HUES64 (cell line): ENCODE measurements at regions not wholly inside any gene's neighbourhood (a gene's known extent, or its start where the extent isn't known, plus 50 kb on each side); places are given as distances from the start of the nearest gene placed in this dataset.
"Not testable (repeated sequence)": the region's sequence is repeated elsewhere in the genome, so short reads cannot be mapped to it uniquely, and the experiment has no call there.

ENCODE experiments used
- H3K27ac ChIP-seq: 2 replicates; pipeline ENCODE4 v1.7.0; 2013; ENCODE audit warnings: low read depth, low read length, inconsistent platforms
- H3K27me3 ChIP-seq: 2 replicates; pipeline ENCODE4 v1.6.1; 2013; ENCODE audit warnings: mild to moderate bottlenecking, low read length; ENCODE audit not compliant: insufficient read depth
- H3K36me3 ChIP-seq: 2 replicates; pipeline ENCODE4 v1.6.1; 2013; ENCODE audit warnings: mild to moderate bottlenecking, low read length; ENCODE audit not compliant: insufficient read depth
- H3K4me1 ChIP-seq: 2 replicates; pipeline ENCODE4 v1.6.1; 2013; ENCODE audit warnings: mild to moderate bottlenecking, low read length, moderate library complexity; ENCODE audit not compliant: insufficient read depth
- H3K4me3 ChIP-seq: 2 replicates; pipeline ENCODE4 v1.5.1; 2013; ENCODE audit warnings: mild to moderate bottlenecking, low read length, moderate library complexity
- H3K9ac ChIP-seq: 2 replicates; pipeline ENCODE4 v1.6.1; 2013; ENCODE audit warnings: mild to moderate bottlenecking, low read depth, low read length
- H3K9me3 ChIP-seq: 2 replicates; pipeline ENCODE4 v1.6.1; 2013; ENCODE audit warnings: low read depth, low read length; ENCODE audit not compliant: insufficient read depth
- WGBS: fragments of 150-250, 120-280 bp; methylation state at CpG from one replicate; pipeline ENCODE4 v1.1.7; 2013; ENCODE audit warnings: missing lambda C conversion rate; 5-methylcytosine and 5-hydroxymethylcytosine counted together

GRCh38 chr1:185529673-185530072 lies 204.5 kb upstream of the HMCN1 start:
- H3K27ac ChIP-seq = no peak overlapping the region
- no peak overlapping the region for H3K4me3 ChIP-seq
- peaks cover 14% of the 10 kb centered on the region for H3K27me3 ChIP-seq
- H3K9ac ChIP-seq = no peak overlapping the region
- no peaks in the 10 kb centered on the region for H3K36me3 ChIP-seq
- 100% methylated on average over 3 of the region's 3 CpGs for WGBS
- H3K9me3 ChIP-seq = 0 out of 2 replicates have a peak, but pooled peaks cover under 1% of the 10 kb centered on the region
- H3K4me1 ChIP-seq = peaks cover 34% of the 10 kb centered on the region

GRCh38 chr1:185528084-185528676 lies 206.0 kb upstream of the HMCN1 start:
- Histone ChIP-seq H3K4me1 (peaks cover 24% of the 10 kb centered on the region), H3K27me3 (peaks cover 14% of the 10 kb centered on the region), H3K9me3 (0 out of 2 replicates have a peak, but pooled peaks cover 13% of the 10 kb centered on the region), H3K9ac (no peak overlapping the region), H3K27ac (no peak overlapping the region), H3K4me3 (no peak overlapping the region), H3K36me3 (no peaks in the 10 kb centered on the region)
- 95% methylated on average over 4 of the region's 4 CpGs for WGBS

DNA sequence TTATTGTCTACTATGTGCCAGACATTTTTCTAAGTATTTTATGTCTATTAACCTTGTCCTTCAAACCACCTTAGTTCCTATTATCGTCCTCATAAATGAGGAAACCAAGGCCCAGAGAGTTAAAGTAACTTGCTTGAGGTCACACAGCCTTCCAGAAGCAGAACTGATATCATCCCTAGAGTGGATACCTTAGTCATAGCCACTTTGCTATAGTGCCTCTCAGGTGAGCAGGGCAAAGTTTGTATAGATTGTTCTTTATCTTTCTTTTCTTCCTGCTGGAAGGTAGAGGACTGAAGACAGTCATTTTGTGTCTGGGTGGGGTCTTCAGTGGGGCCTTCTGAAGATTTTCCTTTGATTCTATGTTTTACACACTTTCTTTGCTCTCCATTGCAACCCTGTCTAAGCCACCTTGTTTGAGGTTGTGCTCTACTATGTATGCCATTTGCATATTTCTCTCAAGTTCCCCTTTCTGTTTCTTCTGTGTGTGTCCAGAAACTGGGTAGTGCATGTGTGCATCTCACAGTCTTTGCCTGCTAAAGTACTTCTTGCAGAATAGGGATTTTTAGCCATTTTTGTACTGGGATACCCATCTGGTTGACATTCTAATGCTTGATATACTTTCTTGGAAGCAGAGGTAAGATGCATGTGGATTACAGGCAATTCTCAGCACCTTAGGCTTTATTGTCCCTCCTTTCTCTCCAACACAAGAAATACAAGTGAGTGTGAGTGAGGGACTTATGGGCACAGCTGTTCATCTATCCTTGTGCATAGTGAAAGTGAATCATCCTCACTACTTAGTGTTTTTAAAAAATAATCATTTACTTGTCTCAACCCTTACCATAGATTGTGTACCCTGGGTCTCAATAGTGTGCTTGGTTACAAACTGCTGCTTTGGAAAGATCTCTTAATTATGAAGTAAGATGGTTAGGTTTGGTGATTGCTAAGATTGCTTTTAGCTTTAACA lies 207.6 kb upstream of the HMCN1 start:
- H3K36me3 ChIP-seq = no peaks in the 10 kb centered on the region
- no peak overlapping the region for H3K4me3 ChIP-seq
- peaks cover 14% of the 10 kb centered on the region for H3K27me3 ChIP-seq
- H3K4me1 ChIP-seq = peaks cover 9% of the 10 kb centered on the region
- WGBS = 97% methylated on average over 1 of the region's 1 CpG
- no peak overlapping the region for H3K9ac ChIP-seq
- no peak overlapping the region for H3K27ac ChIP-seq
- peaks cover 26% of the 10 kb centered on the region; the same call in 1 of the 2 replicates for H3K9me3 ChIP-seq

- 100% methylated on average over 2 of the region's 2 CpGs for WGBS
- H3K9me3 ChIP-seq = peaks cover 77% of the 10 kb centered on the region
- no peak overlapping the region for H3K9ac ChIP-seq
- H3K4me1 ChIP-seq = no peaks in the 10 kb centered on the region
- no peaks in the 10 kb centered on the region for H3K36me3 ChIP-seq
- H3K27ac ChIP-seq = no peak overlapping the region
- H3K4me3 ChIP-seq = no peak overlapping the region
- H3K27me3 ChIP-seq = no peaks in the 10 kb centered on the region
Measured at GRCh38 chr1:185520188-185520920, 203.3 kb upstream of the IVNS1ABP start.

DNA sequence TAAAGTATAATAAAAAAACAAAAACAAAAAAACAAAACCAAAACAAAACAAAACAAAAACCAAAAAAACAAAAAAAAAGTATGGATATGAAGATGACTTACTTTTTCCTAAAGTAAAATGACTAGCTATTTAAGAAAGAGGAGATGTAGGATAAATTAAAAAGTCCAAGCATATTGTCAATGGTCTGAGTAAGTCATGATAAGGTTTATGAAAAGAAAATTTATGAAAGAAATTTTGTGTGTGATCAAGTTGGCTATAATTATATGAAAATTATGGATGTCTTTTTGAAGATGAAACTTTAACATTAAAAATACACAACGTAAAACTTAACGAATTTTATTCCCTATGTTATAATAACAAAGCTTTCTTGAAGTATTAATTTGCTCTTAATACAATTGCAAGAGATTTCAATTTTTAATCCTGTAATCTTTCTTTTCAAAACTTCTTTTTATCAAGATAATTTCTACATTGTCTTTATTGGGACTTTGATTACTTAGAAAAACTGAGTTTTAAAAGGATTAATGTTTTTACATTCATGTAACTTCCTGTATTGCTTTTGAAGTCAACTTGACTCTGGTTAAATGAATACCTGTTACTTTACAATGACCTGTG lies 200.9 kb upstream of the IVNS1ABP start:
- H3K4me3 ChIP-seq = no peak overlapping the region
- no peak overlapping the region for H3K9ac ChIP-seq
- no peak overlapping the region for H3K27ac ChIP-seq
- no peaks in the 10 kb centered on the region for H3K27me3 ChIP-seq
- H3K36me3 ChIP-seq = no peaks in the 10 kb centered on the region
- H3K4me1 ChIP-seq = no peaks in the 10 kb centered on the region
- peaks cover 67% of the 10 kb centered on the region for H3K9me3 ChIP-seq
- no CpG with 5 or more reads among the region's 2 CpGs for WGBS

DNA sequence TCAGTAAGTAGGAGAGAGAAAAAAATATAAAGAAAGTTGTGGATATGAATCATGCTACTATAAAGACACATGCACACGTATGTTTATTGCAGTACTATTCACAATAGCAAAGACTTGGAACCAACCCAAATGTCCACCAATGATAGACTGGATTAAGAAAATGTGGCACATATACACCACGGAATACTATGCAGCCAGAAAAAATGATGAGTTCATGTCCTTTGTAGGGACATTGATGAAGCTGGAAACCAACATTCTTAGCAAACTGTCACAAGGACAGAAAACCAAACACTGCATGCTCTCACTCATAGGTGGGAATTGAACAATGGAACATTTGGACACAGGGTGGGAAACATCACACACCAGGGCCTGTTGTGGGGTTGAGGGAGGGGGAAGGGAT lies 200.3 kb upstream of the IVNS1ABP start:
- not testable (repeated sequence) for H3K27me3 ChIP-seq, H3K36me3 ChIP-seq, H3K4me1 ChIP-seq, H3K4me3 ChIP-seq, H3K9ac ChIP-seq, H3K27ac ChIP-seq
- WGBS = 100% methylated on average over 2 of the region's 2 CpGs
- H3K9me3 ChIP-seq = peaks cover 60% of the 10 kb centered on the region

DNA sequence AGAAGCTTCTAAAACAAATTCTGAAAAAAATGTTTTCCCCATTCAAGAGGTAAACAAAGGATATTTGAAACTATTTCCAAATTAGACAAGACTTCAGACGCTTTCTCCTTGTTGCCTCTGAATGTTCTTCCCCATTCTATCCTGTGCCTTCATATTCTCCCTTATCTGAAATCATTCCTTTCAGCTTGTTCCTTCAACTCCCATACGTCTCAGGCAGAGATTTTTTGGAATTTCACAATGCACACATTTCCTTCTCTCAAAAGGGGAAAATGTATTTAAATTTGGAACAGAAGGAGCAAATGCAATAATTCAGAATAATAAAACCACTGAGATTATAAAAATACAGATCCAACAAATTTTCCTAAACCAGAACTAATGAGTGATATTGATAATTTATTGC lies 198.7 kb upstream of the IVNS1ABP start:
- Histone ChIP-seq H3K36me3 (no peaks in the 10 kb centered on the region), H3K9ac (no peak overlapping the region), H3K27me3 (no peaks in the 10 kb centered on the region), H3K4me3 (no peak overlapping the region), H3K9me3 (peaks cover 49% of the 10 kb centered on the region), H3K27ac (no peak overlapping the region), H3K4me1 (no peaks in the 10 kb centered on the region)
- 96% methylated on average over 2 of the region's 2 CpGs for WGBS

DNA sequence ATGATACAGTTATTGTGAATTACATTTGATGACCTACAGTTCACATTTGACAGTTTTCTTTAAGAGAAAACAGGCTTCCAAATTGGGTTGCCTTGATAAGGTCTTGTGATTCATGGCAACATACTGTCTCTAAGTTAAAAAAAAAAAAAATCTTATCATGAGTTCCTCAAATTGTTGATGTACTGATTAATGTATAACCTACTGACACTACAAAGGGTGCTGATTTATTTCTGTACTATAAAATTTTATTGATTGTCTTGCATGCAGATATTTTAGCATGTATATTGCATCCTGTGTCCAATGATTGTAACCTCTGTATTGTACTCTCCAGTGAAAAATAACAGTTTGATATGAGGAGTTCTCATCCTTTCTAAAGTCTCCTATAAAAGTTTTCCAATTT lies 197.3 kb upstream of the IVNS1ABP start:
- H3K27me3 ChIP-seq = no peaks in the 10 kb centered on the region
- no peak overlapping the region for H3K9ac ChIP-seq
- no peaks in the 10 kb centered on the region for H3K36me3 ChIP-seq
- no peak overlapping the region for H3K27ac ChIP-seq
- no peak overlapping the region for H3K4me3 ChIP-seq
- H3K4me1 ChIP-seq = no peaks in the 10 kb centered on the region
- peaks cover 40% of the 10 kb centered on the region for H3K9me3 ChIP-seq

GRCh38 chr1:185512442-185512841 lies 195.4 kb upstream of the IVNS1ABP start:
- H3K36me3 ChIP-seq = no peaks in the 10 kb centered on the region
- WGBS = 94% methylated on average over 2 of the region's 4 CpGs
- no peak overlapping the region for H3K27ac ChIP-seq

DNA sequence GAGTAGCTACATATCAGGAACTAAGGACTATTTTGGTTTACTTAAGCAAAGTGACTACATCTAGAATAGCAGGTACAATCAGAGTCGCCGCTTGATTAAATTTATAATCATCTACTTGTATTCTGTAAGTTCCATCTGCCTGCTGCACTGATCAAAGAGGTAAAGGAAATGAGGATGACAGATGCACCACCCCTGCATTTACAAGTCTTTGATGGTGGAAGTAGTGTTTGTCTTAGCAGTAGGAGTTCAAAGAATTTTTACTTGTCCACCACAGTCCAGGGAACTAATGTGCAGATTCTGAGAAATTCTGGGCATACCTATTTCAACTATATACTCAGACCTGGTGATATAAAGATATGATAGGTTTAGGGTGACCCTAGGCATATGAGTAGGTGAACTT lies 184.1 kb upstream of the IVNS1ABP start:
- no peaks in the 10 kb centered on the region for H3K36me3 ChIP-seq
- H3K9me3 ChIP-seq = no peaks in the 10 kb centered on the region
- no peaks in the 10 kb centered on the region for H3K27me3 ChIP-seq
- H3K4me3 ChIP-seq = no peak overlapping the region
- WGBS = 100% methylated on average over 2 of the region's 2 CpGs
- H3K27ac ChIP-seq = no peak overlapping the region
- H3K4me1 ChIP-seq = no peaks in the 10 kb centered on the region
- H3K9ac ChIP-seq = no peak overlapping the region

More at GRCh38 chr1:185512442-185512841, 195.4 kb upstream of the IVNS1ABP start:
- H3K9ac ChIP-seq = no peak overlapping the region
- H3K27me3 ChIP-seq = no peaks in the 10 kb centered on the region
- no peaks in the 10 kb centered on the region for H3K4me1 ChIP-seq
- no peak overlapping the region for H3K4me3 ChIP-seq
- peaks cover 21% of the 10 kb centered on the region for H3K9me3 ChIP-seq
